Lower leg skin (tissue), 4 donors: ENCODE measurements at regions not wholly inside any gene's neighbourhood (a gene's known extent, or its start where the extent isn't known, plus 50 kb on each side); places are given as distances from the start of the nearest gene placed in this dataset.

Experiments used
- DNase-seq, 2 donors: peaks; one replicate each; pipeline ENCODE4 v3.0.0-alpha.2; 2019; ENCODE audit warnings: low spot score in 2 of 2
- H3K4me3 ChIP-seq: fragments of 200-600 bp; sonication (generic); 2 replicates; pipeline ENCODE4 v1.5.1; 2017; ENCODE audit warnings: mild to moderate bottlenecking, low read depth; ENCODE audit not compliant: poor library complexity, severe bottlenecking
- POLR2A ChIP-seq, 2 donors: fragments of 450-650 bp; IDR thresholded peaks; one replicate each; pipeline ENCODE4 v1.6.1; 2016 to 2017; ENCODE audit warnings: antibody characterized with exemption in 2 of 2, mild to moderate bottlenecking in 1 of 2, moderate library complexity in 1 of 2
- WGBS, 2 donors: methylation state at CpG; one replicate each; pipeline ENCODE4 v1.1.5; 2018; 5-methylcytosine and 5-hydroxymethylcytosine counted together
- intact Hi-C: fragments of 100-400 bp; cut with DNase I; formaldehyde crosslinking; loops from one replicate; pipeline ENCODE4 v1.15.0; 2023; ENCODE audit warnings: low total_unique reads
- TF ChIP-seq, protein P1 (sequence below), 3 donors: fragments of 450-650 bp; IDR thresholded peaks; one replicate each; pipeline ENCODE4 v1.5.1; 2016; ENCODE audit warnings: antibody characterized with exemption in 3 of 3, mild to moderate bottlenecking in 3 of 3, moderate library complexity in 2 of 3

DNA sequence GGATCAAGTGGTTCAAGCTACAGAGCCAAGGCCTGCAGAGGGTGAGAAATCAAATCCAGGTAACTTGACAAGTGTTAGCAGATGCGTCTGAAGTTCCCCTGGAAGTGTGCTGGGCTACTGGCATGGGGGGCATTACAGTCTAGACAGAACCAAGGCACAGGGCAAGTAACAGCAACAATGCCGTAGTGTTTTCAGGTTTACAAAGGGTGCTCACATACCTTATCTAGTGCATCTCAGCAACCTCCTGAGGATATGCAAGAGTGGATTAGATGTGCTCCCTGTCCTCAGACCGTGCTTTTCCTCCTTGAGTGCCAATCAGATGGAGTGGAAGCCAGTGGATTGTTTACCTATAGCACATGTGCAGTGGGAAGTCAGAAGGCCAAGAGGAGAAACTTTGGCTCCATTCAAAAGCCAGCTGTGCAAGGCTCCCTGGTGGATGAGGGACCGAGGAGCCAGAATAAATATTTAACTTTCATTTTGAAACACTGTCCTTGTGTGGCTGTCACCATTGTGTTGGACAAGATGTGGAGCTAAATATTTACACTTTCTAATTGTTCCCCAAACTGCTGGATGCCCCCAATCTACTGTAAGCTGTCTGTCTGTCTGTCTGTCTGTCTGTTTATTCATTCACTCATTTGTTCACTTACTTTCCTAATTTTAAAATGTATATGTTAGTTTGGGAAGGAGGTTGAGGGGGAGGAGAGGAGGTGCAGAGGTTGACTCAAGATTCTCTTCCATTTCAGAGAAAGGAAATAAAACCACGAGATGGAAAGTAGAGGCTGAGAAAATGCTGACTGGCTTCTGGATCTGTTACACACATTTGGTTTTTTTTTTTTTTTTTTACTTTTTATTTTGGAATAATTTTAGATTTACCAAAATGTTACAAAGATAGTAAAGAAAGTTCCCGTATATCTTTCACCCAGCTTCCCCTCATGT is 184.0 kb upstream of the PARP11 start:
- intact Hi-C loops: no loop called here
- no peak overlapping the region for H3K4me3 ChIP-seq
- TF ChIP-seq, protein P1, sequence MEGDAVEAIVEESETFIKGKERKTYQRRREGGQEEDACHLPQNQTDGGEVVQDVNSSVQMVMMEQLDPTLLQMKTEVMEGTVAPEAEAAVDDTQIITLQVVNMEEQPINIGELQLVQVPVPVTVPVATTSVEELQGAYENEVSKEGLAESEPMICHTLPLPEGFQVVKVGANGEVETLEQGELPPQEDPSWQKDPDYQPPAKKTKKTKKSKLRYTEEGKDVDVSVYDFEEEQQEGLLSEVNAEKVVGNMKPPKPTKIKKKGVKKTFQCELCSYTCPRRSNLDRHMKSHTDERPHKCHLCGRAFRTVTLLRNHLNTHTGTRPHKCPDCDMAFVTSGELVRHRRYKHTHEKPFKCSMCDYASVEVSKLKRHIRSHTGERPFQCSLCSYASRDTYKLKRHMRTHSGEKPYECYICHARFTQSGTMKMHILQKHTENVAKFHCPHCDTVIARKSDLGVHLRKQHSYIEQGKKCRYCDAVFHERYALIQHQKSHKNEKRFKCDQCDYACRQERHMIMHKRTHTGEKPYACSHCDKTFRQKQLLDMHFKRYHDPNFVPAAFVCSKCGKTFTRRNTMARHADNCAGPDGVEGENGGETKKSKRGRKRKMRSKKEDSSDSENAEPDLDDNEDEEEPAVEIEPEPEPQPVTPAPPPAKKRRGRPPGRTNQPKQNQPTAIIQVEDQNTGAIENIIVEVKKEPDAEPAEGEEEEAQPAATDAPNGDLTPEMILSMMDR (IDR thresholded peaks at IDR 0.05): no peak
- TF ChIP-seq POLR2A (IDR thresholded peaks at IDR 0.05): no peak
- 76 to 82% methylated on average over 6 of the region's 6 CpGs for WGBS, 2 donors
- peak in 1 of 2 donors; percentile 34 for DNase-seq

DNA sequence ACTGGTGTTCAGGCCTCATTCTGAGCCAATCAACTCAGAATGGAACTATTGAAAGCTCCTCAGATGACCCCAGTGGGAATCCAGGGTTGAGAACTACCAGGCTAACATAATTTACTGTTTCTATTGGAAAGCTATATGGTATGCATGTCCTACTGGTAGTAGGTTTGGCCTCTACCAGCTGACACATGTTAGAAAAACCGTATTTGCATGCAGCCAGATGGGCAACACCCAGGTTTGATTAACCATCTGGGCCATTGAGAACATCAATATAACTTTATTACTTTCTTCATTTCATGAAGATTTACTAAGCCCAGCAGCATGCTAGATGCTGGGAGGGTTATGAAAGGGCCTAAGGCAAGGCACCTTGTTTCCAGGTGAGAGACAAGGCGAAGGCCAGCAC is 181.4 kb upstream of the PARP11 start:
- WGBS, 2 donors: 63 to 68% methylated on average over 2 of the region's 2 CpGs
- TF ChIP-seq POLR2A (IDR thresholded peaks at IDR 0.05): no peak
- TF ChIP-seq, protein P1 (IDR thresholded peaks at IDR 0.05): no peak
- DNase-seq: peak in 1 of 2 donors; percentile 13
- no peak overlapping the region for H3K4me3 ChIP-seq
- intact Hi-C loops: no loop called here

DNA sequence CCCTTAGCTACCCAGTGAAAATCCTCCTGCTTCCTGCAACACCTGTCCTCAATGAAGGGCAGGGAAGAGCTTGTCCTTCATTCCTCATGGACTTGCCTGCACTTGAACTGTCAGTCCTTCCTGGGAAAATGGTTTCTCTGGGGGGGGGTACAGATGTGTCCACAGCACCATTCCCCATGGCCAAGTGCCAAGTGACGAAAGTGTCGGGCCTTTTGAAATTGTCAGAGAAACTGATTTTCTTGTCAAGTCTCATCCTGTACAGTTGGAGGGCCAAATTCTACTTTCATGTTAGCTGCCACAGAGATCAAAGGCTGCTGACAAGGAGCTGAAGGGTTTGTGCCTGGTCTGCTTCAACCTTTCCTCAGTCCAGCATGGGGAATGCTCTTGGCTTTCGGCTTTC is 179.5 kb upstream of the PARP11 start:
- WGBS, 2 donors: 62 to 63% methylated on average over 3 of the region's 3 CpGs
- DNase-seq: peak in 1 of 2 donors; percentile 45
- intact Hi-C loops: no loop called here
- no peak overlapping the region for H3K4me3 ChIP-seq
- TF ChIP-seq, protein P1 (IDR thresholded peaks at IDR 0.05): no peak
- TF ChIP-seq POLR2A (IDR thresholded peaks at IDR 0.05): no peak

DNA sequence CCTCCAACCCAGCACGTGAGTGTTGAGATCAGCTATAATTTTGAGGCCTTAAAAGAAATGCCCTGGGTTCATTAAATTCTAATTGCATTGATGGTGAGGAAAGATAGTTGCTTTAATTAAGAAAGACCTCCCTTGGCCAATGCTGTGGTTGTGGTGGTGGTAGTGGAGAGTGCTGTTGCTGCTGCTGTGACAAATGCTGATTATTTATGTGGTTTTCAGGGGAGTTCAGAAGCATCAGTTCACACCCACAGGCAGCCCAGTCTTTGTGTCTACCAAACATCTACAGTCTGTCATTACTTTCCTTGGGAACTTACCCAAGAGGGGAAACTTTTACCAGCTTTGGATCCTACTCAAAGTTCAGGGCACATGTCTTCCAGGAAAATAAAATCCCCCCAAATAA is 178.4 kb upstream of the PARP11 start:
- no peak for TF ChIP-seq POLR2A (IDR thresholded peaks at IDR 0.05)
- TF ChIP-seq, protein P1 (IDR thresholded peaks at IDR 0.05): no peak
- peak in 1 of 2 donors; percentile 5 for DNase-seq
- intact Hi-C loops: no loop called here
- no peak overlapping the region for H3K4me3 ChIP-seq
- 54 to 68% methylated on average over 1 of the region's 1 CpG for WGBS, 2 donors

DNA sequence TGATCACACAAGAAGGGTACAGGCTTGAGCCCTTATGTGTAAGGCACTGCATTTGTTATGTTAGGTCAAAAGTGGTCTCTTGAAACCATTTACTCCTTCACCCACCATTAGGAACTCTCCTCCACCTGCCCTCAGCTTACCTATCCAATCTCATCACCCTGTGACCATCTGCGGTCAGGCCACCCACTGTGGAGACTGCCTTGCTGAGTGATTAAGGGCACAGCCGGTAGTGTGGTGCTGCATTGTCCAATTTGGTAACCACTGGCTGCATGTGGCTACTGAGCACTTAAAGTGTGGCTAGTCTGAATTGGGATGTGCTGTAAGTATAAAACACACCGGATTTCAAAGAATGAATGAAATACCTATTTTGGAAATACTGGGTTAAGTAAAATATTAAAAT is 177.1 kb upstream of the PARP11 start:
- intact Hi-C loops: no loop called here
- 88 to 89% methylated on average over 3 of the region's 3 CpGs for WGBS, 2 donors
- H3K4me3 ChIP-seq: no peak overlapping the region
- DNase-seq: peak in 1 of 2 donors; percentile 40
- TF ChIP-seq POLR2A (IDR thresholded peaks at IDR 0.05): no peak
- TF ChIP-seq, protein P1 (IDR thresholded peaks at IDR 0.05): no peak
